Endothelial cell (in vitro differentiated cells): ENCODE measurements at regions not wholly inside any gene's neighbourhood (a gene's known extent, or its start where the extent isn't known, plus 50 kb on each side); places are given as distances from the start of the nearest gene placed in this dataset.

Experiments used
- DNase-seq: peaks from one replicate; pipeline ENCODE4 v3.0.0; 2021; ENCODE audit warnings: low spot score
- H3K27ac Mint-ChIP-seq: one replicate; pipeline ENCODE4 v1.8.0; 2021; ENCODE audit warnings: mixed read lengths, inconsistent platforms; ENCODE audit not compliant: unreplicated experiment
- H3K27me3 Mint-ChIP-seq: one replicate; pipeline ENCODE4 v1.8.0; 2021; ENCODE audit warnings: mild to moderate bottlenecking, moderate library complexity, mixed read lengths, inconsistent platforms; ENCODE audit not compliant: unreplicated experiment
- H3K36me3 Mint-ChIP-seq: one replicate; pipeline ENCODE4 v1.8.0; 2021; ENCODE audit warnings: mild to moderate bottlenecking, low read depth, mixed read lengths, inconsistent platforms; ENCODE audit not compliant: unreplicated experiment
- H3K4me1 Mint-ChIP-seq: one replicate; pipeline ENCODE4 v1.8.0; 2021; ENCODE audit warnings: mild to moderate bottlenecking, mixed read lengths, inconsistent platforms; ENCODE audit not compliant: unreplicated experiment
- H3K4me3 Mint-ChIP-seq: one replicate; pipeline ENCODE4 v1.8.0; 2021; ENCODE audit warnings: mild to moderate bottlenecking, mixed read lengths, inconsistent platforms; ENCODE audit not compliant: unreplicated experiment
- H3K9me3 Mint-ChIP-seq: one replicate; pipeline ENCODE4 v1.8.0; 2021; ENCODE audit warnings: mixed read lengths, inconsistent platforms; ENCODE audit not compliant: unreplicated experiment
- CTCF ChIP-seq: fragments of 200-600 bp; sonication (generic); IDR thresholded peaks from one replicate; pipeline ENCODE4 v1.5.0; 2021; ENCODE audit warnings: antibody characterized with exemption; ENCODE audit not compliant: unreplicated experiment

- Mint-ChIP-seq H3K4me3 (no peak overlapping the region), H3K27ac (no peak overlapping the region), H3K27me3 (no peaks in the 10 kb centered on the region), H3K36me3 (no peaks in the 10 kb centered on the region), H3K4me1 (no peaks in the 10 kb centered on the region), H3K9me3 (no peaks in the 10 kb centered on the region)
- no peak for DNase-seq
- TF ChIP-seq CTCF = no peak
Observed at GRCh38 chr4:27910227-27910626, 1049.6 kb downstream of the STIM2 start.

GRCh38 chr4:27911047-27911446, 1050.4 kb downstream of the STIM2 start:
- no peaks in the 10 kb centered on the region for H3K4me1 Mint-ChIP-seq
- no peaks in the 10 kb centered on the region for H3K36me3 Mint-ChIP-seq
- no peaks in the 10 kb centered on the region for H3K9me3 Mint-ChIP-seq
- no peak for TF ChIP-seq CTCF
- H3K27me3 Mint-ChIP-seq = no peaks in the 10 kb centered on the region
- DNase-seq = no peak
- H3K27ac Mint-ChIP-seq = no peak overlapping the region
- no peak overlapping the region for H3K4me3 Mint-ChIP-seq

- TF ChIP-seq CTCF = no peak
- no peaks in the 10 kb centered on the region for H3K4me1 Mint-ChIP-seq
- H3K27ac Mint-ChIP-seq = no peak overlapping the region
- no peaks in the 10 kb centered on the region for H3K36me3 Mint-ChIP-seq
- DNase-seq = no peak
- no peak overlapping the region for H3K4me3 Mint-ChIP-seq
- H3K27me3 Mint-ChIP-seq = no peaks in the 10 kb centered on the region
- no peaks in the 10 kb centered on the region for H3K9me3 Mint-ChIP-seq
Observed at GRCh38 chr4:27913738-27914137, 1053.1 kb downstream of the STIM2 start.

GRCh38 chr4:27915822-27916221, 1055.2 kb downstream of the STIM2 start:
- Mint-ChIP-seq H3K27me3 (no peaks in the 10 kb centered on the region), H3K4me3 (no peak overlapping the region), H3K9me3 (no peaks in the 10 kb centered on the region), H3K27ac (no peak overlapping the region), H3K36me3 (no peaks in the 10 kb centered on the region), H3K4me1 (no peaks in the 10 kb centered on the region)
- no peak for TF ChIP-seq CTCF
- no peak for DNase-seq

- TF ChIP-seq CTCF = no peak
- Mint-ChIP-seq H3K36me3 (no peaks in the 10 kb centered on the region), H3K9me3 (no peaks in the 10 kb centered on the region), H3K4me1 (no peaks in the 10 kb centered on the region), H3K27me3 (peaks cover 2% of the 10 kb centered on the region), H3K27ac (no peak overlapping the region), H3K4me3 (no peak overlapping the region)
- no peak for DNase-seq
Observed at GRCh38 chr4:27916452-27917184, 1056.0 kb downstream of the STIM2 start.
